Liver (tissue), 7 donors: ENCODE measurements at regions not wholly inside any gene's neighbourhood (a gene's known extent, or its start where the extent isn't known, plus 50 kb on each side); places are given as distances from the start of the nearest gene placed in this dataset.

ENCODE experiments used
- DNase-seq: peaks from one replicate; pipeline ENCODE4 v3.0.0-alpha.2; 2017; ENCODE audit warnings: low spot score
- H3K27ac ChIP-seq, 2 donors: one replicate each; pipeline ENCODE4 v1.7.0; 2013; ENCODE audit warnings: inconsistent platforms in 2 of 2, low read length in 2 of 2, control low read depth in 1 of 2, low read depth in 1 of 2, mild to moderate bottlenecking in 1 of 2
- H3K27me3 ChIP-seq, 4 donors: one replicate each; pipeline versions ENCODE4 v1.6.1 to v1.7.0; 2013; ENCODE audit warnings: low read length in 3 of 4, inconsistent platforms in 1 of 4, mild to moderate bottlenecking in 1 of 4, moderate library complexity in 1 of 4; ENCODE audit not compliant: control insufficient read depth in 4 of 4, insufficient read depth in 4 of 4
- H3K36me3 ChIP-seq, 4 donors: one replicate each; pipeline versions ENCODE4 v1.6.1 to v1.7.0; 2013; ENCODE audit warnings: low read length in 3 of 4, mild to moderate bottlenecking in 3 of 4, low read depth in 1 of 4, moderate library complexity in 1 of 4; ENCODE audit not compliant: control insufficient read depth in 4 of 4, insufficient read depth in 3 of 4
- H3K4me1 ChIP-seq, 4 donors: one replicate each; pipeline versions ENCODE4 v1.6.1 to v1.7.0; 2013; ENCODE audit warnings: low read length in 3 of 4, mild to moderate bottlenecking in 3 of 4, moderate library complexity in 1 of 4; ENCODE audit not compliant: control insufficient read depth in 4 of 4, insufficient read depth in 4 of 4
- H3K4me3 ChIP-seq, 3 donors: one replicate each; pipeline versions ENCODE4 v1.6.1 to v1.7.0; 2013; ENCODE audit warnings: low read length in 3 of 3, control low read depth in 1 of 3, low read depth in 1 of 3, mild to moderate bottlenecking in 1 of 3
- H3K9ac ChIP-seq, 2 donors: one replicate each; pipeline ENCODE4 v1.7.0; 2013; ENCODE audit warnings: low read length in 2 of 2, mild to moderate bottlenecking in 2 of 2, moderate library complexity in 2 of 2, control low read depth in 1 of 2, low read depth in 1 of 2
- H3K9me3 ChIP-seq, 4 donors: one replicate each; pipeline versions ENCODE4 v1.6.1 to v1.7.0; 2013; ENCODE audit warnings: low read length in 3 of 4; ENCODE audit not compliant: control insufficient read depth in 4 of 4
- ATF3 ChIP-seq: IDR thresholded peaks from 2 replicates; pipeline ENCODE4 v1.6.1; 2016; ENCODE audit warnings: antibody characterized with exemption
- EGR1 ChIP-seq, 2 donors: IDR thresholded peaks; 2 replicates each; pipeline ENCODE4 v1.6.1; 2016 to 2018; ENCODE audit warnings: antibody characterized with exemption in 2 of 2, low read depth in 2 of 2
- FOXA1 ChIP-seq: IDR thresholded peaks from 2 replicates; pipeline ENCODE4 v1.6.1; 2016; ENCODE audit warnings: antibody characterized with exemption
- FOXA2 ChIP-seq: IDR thresholded peaks from 2 replicates; pipeline ENCODE4 v1.6.1; 2016; ENCODE audit warnings: antibody characterized with exemption
- GABPA ChIP-seq, 2 donors: IDR thresholded peaks in 1 of 2; conservative IDR thresholded peaks in 1 of 2; 2 replicates each; pipeline ENCODE4 v1.6.1; 2016; ENCODE audit warnings: antibody characterized with exemption in 2 of 2, mild to moderate bottlenecking in 1 of 2, moderate library complexity in 1 of 2
- HNF4A ChIP-seq, 2 donors: conservative IDR thresholded peaks; 2 replicates each; pipeline ENCODE4 v1.6.1; 2016; ENCODE audit warnings: antibody characterized with exemption in 2 of 2, mild to moderate bottlenecking in 2 of 2
- HNF4G ChIP-seq: IDR thresholded peaks from 2 replicates; pipeline ENCODE4 v1.6.1; 2016; ENCODE audit warnings: antibody characterized with exemption
- JUND ChIP-seq, 2 donors: IDR thresholded peaks; 2 replicates each; pipeline ENCODE4 v1.6.1; 2016; ENCODE audit warnings: antibody characterized with exemption in 2 of 2
- NR2F2 ChIP-seq: IDR thresholded peaks from 2 replicates; pipeline ENCODE4 v1.6.1; 2016; ENCODE audit warnings: antibody characterized with exemption
- RAD21 ChIP-seq, 2 donors: IDR thresholded peaks; 2 replicates each; pipeline ENCODE4 v1.6.1; 2016; ENCODE audit warnings: antibody characterized with exemption in 2 of 2, mild to moderate bottlenecking in 2 of 2
- REST ChIP-seq: IDR thresholded peaks from 2 replicates; pipeline ENCODE4 v1.6.1; 2016; ENCODE audit warnings: antibody characterized with exemption, mild to moderate bottlenecking
- RXRA ChIP-seq, 2 donors: IDR thresholded peaks; 2 replicates each; pipeline ENCODE4 v1.6.1; 2017 to 2018; ENCODE audit warnings: antibody characterized with exemption in 2 of 2, mild to moderate bottlenecking in 1 of 2
- SP1 ChIP-seq: IDR thresholded peaks from 2 replicates; pipeline ENCODE4 v1.6.1; 2018; ENCODE audit warnings: antibody characterized with exemption, mild to moderate bottlenecking
- TAF1 ChIP-seq: conservative IDR thresholded peaks from 2 replicates; pipeline ENCODE4 v1.6.1; 2016; ENCODE audit warnings: antibody characterized with exemption, mild to moderate bottlenecking
- YY1 ChIP-seq: IDR thresholded peaks from 2 replicates; pipeline ENCODE4 v1.6.1; 2016; ENCODE audit warnings: antibody characterized with exemption, mild to moderate bottlenecking
- ZBTB33 ChIP-seq: IDR thresholded peaks from 2 replicates; pipeline ENCODE4 v1.6.1; 2016; ENCODE audit warnings: antibody characterized with exemption
- TF ChIP-seq, protein P1 (sequence below): IDR thresholded peaks from 2 replicates; pipeline ENCODE4 v1.6.1; 2016; ENCODE audit warnings: antibody characterized with exemption
- TF ChIP-seq, protein P2 (sequence below): fragments of 150-350 bp; IDR thresholded peaks from 2 replicates; pipeline ENCODE4 v1.5.1; 2017; ENCODE audit warnings: improper control_type of control experiment, low read depth, low read length; ENCODE audit not compliant: missing input control
- donor health status: healthy.
- donor health status: healthy.
- donor health status: healthy.
- donor health status: healthy.

- TF ChIP-seq ZBTB33: no peak
Measured at GRCh38 chr9:90131568-90131967, 511.1 kb downstream of the DIRAS2 start (continued).

DNA sequence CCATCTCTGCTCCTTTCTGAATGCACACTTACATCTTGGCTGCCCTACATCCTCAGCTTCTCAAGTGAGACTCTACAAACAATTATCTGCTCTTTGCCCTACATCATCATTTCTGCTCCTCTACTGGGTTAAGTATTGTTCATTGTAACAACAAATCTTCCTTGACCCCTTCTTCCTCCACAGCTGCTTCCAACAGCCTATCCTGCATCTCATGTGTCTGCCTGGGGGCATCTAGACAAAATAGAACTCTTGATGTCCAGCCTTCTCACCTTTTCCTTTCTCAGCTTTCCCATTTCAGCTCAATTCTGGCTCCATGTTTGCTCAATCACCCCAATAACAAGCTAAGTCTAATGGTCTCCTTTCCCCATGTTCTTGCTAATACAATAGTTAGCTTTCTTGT is 509.8 kb downstream of the DIRAS2 start:
- TF ChIP-seq ATF3: no peak
- no peak for TF ChIP-seq YY1
- TF ChIP-seq REST: no peak
- TF ChIP-seq TAF1: no peak
- TF ChIP-seq RXRA (IDR thresholded peaks at IDR 0.05): no peak
- TF ChIP-seq, protein P1, sequence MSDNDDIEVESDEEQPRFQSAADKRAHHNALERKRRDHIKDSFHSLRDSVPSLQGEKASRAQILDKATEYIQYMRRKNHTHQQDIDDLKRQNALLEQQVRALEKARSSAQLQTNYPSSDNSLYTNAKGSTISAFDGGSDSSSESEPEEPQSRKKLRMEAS: no peak
- no peak for TF ChIP-seq HNF4G
- no peak for TF ChIP-seq SP1
- no peak for TF ChIP-seq JUND (IDR thresholded peaks at IDR 0.05)
- no peak for TF ChIP-seq FOXA2
- TF ChIP-seq RAD21 (IDR thresholded peaks at IDR 0.05): no peak
- TF ChIP-seq GABPA (IDR thresholded peaks at IDR 0.05 in 1 of 2, conservative IDR thresholded peaks at IDR 0.05 in 1 of 2): no peak
- TF ChIP-seq NR2F2: no peak
- no peak for TF ChIP-seq ZBTB33
- TF ChIP-seq HNF4A (conservative IDR thresholded peaks at IDR 0.05): no peak
- TF ChIP-seq EGR1 (IDR thresholded peaks at IDR 0.05; ENCODE audit: low read depth in 2 of 2): no peak
- TF ChIP-seq, protein P2, sequence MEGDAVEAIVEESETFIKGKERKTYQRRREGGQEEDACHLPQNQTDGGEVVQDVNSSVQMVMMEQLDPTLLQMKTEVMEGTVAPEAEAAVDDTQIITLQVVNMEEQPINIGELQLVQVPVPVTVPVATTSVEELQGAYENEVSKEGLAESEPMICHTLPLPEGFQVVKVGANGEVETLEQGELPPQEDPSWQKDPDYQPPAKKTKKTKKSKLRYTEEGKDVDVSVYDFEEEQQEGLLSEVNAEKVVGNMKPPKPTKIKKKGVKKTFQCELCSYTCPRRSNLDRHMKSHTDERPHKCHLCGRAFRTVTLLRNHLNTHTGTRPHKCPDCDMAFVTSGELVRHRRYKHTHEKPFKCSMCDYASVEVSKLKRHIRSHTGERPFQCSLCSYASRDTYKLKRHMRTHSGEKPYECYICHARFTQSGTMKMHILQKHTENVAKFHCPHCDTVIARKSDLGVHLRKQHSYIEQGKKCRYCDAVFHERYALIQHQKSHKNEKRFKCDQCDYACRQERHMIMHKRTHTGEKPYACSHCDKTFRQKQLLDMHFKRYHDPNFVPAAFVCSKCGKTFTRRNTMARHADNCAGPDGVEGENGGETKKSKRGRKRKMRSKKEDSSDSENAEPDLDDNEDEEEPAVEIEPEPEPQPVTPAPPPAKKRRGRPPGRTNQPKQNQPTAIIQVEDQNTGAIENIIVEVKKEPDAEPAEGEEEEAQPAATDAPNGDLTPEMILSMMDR: no peak
- TF ChIP-seq FOXA1: no peak
- H3K4me3 ChIP-seq: no peak overlapping the region
- no peak overlapping the region for H3K27ac ChIP-seq
- no peak overlapping the region for H3K9ac ChIP-seq
- no peaks in the 10 kb centered on the region for H3K4me1 ChIP-seq
- no peaks in the 10 kb centered on the region for H3K36me3 ChIP-seq
- no peaks in the 10 kb centered on the region for H3K9me3 ChIP-seq
- H3K27me3 ChIP-seq: peaks cover 0 to 2% (median under 1%) of the 10 kb centered on the region in 4 donors
- DNase-seq: no peak
